Parathyroid adenoma (tissue), 2 donors: ENCODE measurements at regions not wholly inside any gene's neighbourhood (a gene's known extent, or its start where the extent isn't known, plus 50 kb on each side); places are given as distances from the start of the nearest gene placed in this dataset.

Source experiments
- H2AFZ ChIP-seq: fragments of 300-600 bp; sonication (generic); one replicate; pipeline ENCODE4 v1.7.0; 2017; ENCODE audit warnings: antibody characterized with exemption, mild to moderate bottlenecking
- H3K27ac ChIP-seq: fragments of 300-600 bp; sonication (generic); one replicate; pipeline ENCODE4 v1.7.0; 2017
- H3K27me3 ChIP-seq: fragments of 300-600 bp; sonication (generic); one replicate; pipeline ENCODE4 v1.7.0; 2017; ENCODE audit warnings: low read length; ENCODE audit not compliant: control insufficient read depth, insufficient read depth
- H3K36me3 ChIP-seq: fragments of 300-600 bp; sonication (generic); one replicate; pipeline ENCODE4 v1.7.0; 2017; ENCODE audit warnings: low read length; ENCODE audit not compliant: control insufficient read depth, insufficient read depth
- H3K4me1 ChIP-seq: fragments of 300-600 bp; sonication (generic); one replicate; pipeline ENCODE4 v1.7.0; 2017; ENCODE audit warnings: control low read depth
- H3K4me2 ChIP-seq: fragments of 300-600 bp; sonication (generic); one replicate; pipeline ENCODE4 v1.7.0; 2017; ENCODE audit warnings: low read length
- H3K4me3 ChIP-seq: fragments of 300-600 bp; sonication (generic); one replicate; pipeline ENCODE4 v1.7.0; 2017; ENCODE audit warnings: low read depth, low read length
- H3K79me2 ChIP-seq: fragments of 300-600 bp; sonication (generic); one replicate; pipeline ENCODE4 v1.7.0; 2017; ENCODE audit warnings: control low read depth
- H3K9ac ChIP-seq: fragments of 300-600 bp; sonication (generic); one replicate; pipeline ENCODE4 v1.7.0; 2017; ENCODE audit warnings: mild to moderate bottlenecking
- H3K9me3 ChIP-seq: fragments of 300-600 bp; sonication (generic); one replicate; pipeline ENCODE4 v1.7.0; 2017; ENCODE audit warnings: low read length; ENCODE audit not compliant: control insufficient read depth
- TF ChIP-seq, protein P1 (sequence below): fragments of 300-600 bp; sonication (generic); IDR thresholded peaks from one replicate; pipeline ENCODE4 v1.7.0; 2017; ENCODE audit warnings: antibody characterized with exemption, mild to moderate bottlenecking
- donor health status: primary hyperparathyroidism.

DNA sequence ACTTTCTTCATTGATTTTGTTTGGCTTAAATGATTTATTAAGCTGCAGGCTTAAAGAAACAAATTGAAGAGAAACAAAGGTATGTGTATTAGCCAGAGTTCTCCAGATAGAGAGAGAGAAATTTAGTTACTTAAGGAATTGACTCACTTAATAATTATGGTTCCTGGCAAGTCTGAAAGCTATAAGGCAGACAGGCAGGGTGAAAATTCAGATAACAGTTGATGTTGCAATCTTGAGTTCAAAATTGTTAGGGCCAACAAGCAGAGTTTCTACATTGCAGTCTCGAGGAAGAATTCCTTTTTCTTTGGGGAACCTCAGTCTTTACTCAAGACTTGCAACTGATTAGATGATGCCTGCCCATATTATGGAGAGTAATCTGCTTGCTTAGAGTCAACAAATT lies 593.5 kb downstream of the ADCYAP1 start:
- no peaks in the 10 kb centered on the region for H3K36me3 ChIP-seq
- no peak overlapping the region for H3K4me2 ChIP-seq
- no peaks in the 10 kb centered on the region for H3K9me3 ChIP-seq
- H3K27me3 ChIP-seq, result no peaks in the 10 kb centered on the region
- TF ChIP-seq, protein P1, sequence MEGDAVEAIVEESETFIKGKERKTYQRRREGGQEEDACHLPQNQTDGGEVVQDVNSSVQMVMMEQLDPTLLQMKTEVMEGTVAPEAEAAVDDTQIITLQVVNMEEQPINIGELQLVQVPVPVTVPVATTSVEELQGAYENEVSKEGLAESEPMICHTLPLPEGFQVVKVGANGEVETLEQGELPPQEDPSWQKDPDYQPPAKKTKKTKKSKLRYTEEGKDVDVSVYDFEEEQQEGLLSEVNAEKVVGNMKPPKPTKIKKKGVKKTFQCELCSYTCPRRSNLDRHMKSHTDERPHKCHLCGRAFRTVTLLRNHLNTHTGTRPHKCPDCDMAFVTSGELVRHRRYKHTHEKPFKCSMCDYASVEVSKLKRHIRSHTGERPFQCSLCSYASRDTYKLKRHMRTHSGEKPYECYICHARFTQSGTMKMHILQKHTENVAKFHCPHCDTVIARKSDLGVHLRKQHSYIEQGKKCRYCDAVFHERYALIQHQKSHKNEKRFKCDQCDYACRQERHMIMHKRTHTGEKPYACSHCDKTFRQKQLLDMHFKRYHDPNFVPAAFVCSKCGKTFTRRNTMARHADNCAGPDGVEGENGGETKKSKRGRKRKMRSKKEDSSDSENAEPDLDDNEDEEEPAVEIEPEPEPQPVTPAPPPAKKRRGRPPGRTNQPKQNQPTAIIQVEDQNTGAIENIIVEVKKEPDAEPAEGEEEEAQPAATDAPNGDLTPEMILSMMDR, result no peak
- H3K9ac ChIP-seq, result no peak overlapping the region
- H2AFZ ChIP-seq, result no peak overlapping the region
- H3K4me3 ChIP-seq, result no peak overlapping the region
- no peaks in the 10 kb centered on the region for H3K4me1 ChIP-seq
- H3K79me2 ChIP-seq, result no peaks in the 10 kb centered on the region
- H3K27ac ChIP-seq, result no peak overlapping the region

DNA sequence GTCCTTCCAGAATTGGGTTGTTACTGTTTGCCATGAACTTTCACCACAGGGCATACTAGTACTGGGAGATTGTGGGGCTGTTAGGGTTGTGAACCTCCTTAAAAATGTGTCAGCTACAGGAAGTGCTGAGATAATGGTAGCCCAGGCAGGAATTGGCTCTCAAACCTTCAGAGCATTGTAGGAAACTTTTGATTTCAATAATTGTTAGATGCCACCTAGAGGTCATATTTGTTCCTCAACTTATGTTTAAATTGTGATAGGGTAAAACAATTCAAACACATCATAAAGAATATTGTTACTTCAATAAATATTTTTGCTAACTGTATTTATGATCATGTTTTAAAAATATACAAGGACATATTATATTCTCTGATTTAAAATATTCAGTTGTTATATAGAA lies 594.6 kb downstream of the ADCYAP1 start:
- H3K79me2 ChIP-seq, result no peaks in the 10 kb centered on the region
- TF ChIP-seq, protein P1, result no peak
- no peak overlapping the region for H3K27ac ChIP-seq
- no peaks in the 10 kb centered on the region for H3K27me3 ChIP-seq
- no peaks in the 10 kb centered on the region for H3K9me3 ChIP-seq
- H3K36me3 ChIP-seq, result no peaks in the 10 kb centered on the region
- no peaks in the 10 kb centered on the region for H3K4me1 ChIP-seq
- no peak overlapping the region for H3K4me3 ChIP-seq
- no peak overlapping the region for H3K9ac ChIP-seq
- H3K4me2 ChIP-seq, result no peak overlapping the region
- H2AFZ ChIP-seq, result no peak overlapping the region

DNA sequence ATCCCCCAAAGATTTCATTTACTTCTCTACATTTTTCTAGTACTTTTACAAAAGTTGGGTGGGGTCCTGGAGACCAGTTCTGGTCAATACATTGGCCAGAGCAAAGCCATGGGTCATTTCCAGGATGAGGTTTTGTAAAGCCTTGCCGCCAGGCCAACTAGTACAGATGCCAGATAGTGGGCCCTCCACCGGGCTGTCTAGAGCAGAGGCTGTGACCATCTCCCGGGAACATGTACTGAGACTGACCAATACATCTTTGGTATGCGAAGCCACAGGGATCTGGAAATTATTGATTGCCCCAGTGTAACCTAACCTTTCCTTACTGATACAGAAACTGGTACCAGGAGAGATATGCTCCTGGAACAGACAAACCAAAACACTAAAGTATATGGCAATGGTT lies 599.2 kb downstream of the ADCYAP1 start:
- Histone ChIP-seq H3K9me3 (no peaks in the 10 kb centered on the region), H3K4me1 (no peaks in the 10 kb centered on the region), H2AFZ (no peak overlapping the region), H3K9ac (no peak overlapping the region), H3K4me3 (no peak overlapping the region), H3K27me3 (no peaks in the 10 kb centered on the region), H3K4me2 (no peak overlapping the region), H3K79me2 (no peaks in the 10 kb centered on the region), H3K27ac (no peak overlapping the region), H3K36me3 (no peaks in the 10 kb centered on the region)
- TF ChIP-seq, protein P1, result no peak

DNA sequence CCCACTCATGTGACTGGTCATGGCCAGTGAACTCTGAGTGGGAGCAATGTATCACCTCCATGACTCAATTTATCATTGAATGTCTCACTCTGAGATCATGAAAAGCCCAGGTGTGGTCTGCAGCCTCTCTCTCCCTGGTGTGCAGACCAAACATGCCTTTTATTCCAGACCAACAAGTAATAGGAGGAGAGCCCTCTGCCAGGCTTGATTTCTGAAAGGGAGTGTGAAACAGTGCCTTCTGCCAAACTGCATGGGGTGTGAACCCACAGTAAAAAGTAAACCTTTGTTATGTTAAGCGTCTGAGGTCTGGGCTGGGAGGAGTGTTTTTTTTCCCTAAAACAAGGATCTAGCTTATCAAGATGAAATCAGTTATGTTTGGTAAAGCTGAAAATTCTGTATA lies 601.2 kb downstream of the ADCYAP1 start:
- no peak overlapping the region for H3K4me2 ChIP-seq
- H3K4me1 ChIP-seq, result no peaks in the 10 kb centered on the region
- H3K9me3 ChIP-seq, result no peaks in the 10 kb centered on the region
- TF ChIP-seq, protein P1, result no peak
- H3K4me3 ChIP-seq, result no peak overlapping the region
- no peaks in the 10 kb centered on the region for H3K36me3 ChIP-seq
- H3K79me2 ChIP-seq, result no peaks in the 10 kb centered on the region
- H3K27me3 ChIP-seq, result no peaks in the 10 kb centered on the region
- no peak overlapping the region for H3K9ac ChIP-seq
- H2AFZ ChIP-seq, result no peak overlapping the region
- H3K27ac ChIP-seq, result no peak overlapping the region

DNA sequence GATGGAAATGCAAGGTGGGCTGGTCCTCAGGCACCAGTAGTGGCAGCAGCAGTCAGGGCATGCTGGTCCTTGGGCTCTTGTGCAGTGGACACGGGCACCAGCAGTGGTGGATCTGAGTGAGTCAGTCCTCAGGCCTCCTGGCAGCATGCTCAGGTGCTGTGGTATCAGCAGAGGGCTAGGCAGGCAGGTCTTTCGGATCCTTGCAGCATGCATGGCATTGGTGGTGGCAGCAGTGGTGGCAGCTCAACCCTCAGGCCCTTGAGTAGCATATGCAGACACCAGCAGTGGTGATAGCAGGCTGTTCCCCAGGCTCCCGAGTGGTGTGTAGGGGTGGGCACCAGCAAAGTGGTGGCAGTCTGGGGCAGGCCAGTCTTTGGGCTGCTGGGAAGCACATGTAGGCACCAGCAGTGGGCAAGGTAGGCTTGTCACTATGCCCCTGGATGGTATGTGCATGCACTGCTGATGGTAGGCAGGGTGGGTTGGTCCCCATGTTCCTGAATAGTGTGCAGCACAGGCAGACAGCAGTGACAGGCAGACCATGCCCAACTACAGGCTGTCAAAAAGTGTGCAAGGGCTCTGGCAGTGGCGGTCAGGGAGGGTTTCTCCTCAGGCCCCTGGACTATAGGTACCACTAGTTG lies 606.0 kb downstream of the ADCYAP1 start:
- no peaks in the 10 kb centered on the region for H3K36me3 ChIP-seq
- TF ChIP-seq, protein P1, result no peak
- H3K27ac ChIP-seq, result no peak overlapping the region
- H3K4me2 ChIP-seq, result no peak overlapping the region
- H3K4me1 ChIP-seq, result no peaks in the 10 kb centered on the region
- no peak overlapping the region for H3K9ac ChIP-seq
- no peak overlapping the region for H3K4me3 ChIP-seq
- no peaks in the 10 kb centered on the region for H3K27me3 ChIP-seq
- no peaks in the 10 kb centered on the region for H3K79me2 ChIP-seq
- no peak overlapping the region for H2AFZ ChIP-seq
- no peaks in the 10 kb centered on the region for H3K9me3 ChIP-seq
